ENCODE measurements at regions not wholly inside any gene's neighbourhood (a gene's known extent, or its start where the extent isn't known, plus 50 kb on each side); places are given as distances from the start of the nearest gene placed in this dataset.

DNA sequence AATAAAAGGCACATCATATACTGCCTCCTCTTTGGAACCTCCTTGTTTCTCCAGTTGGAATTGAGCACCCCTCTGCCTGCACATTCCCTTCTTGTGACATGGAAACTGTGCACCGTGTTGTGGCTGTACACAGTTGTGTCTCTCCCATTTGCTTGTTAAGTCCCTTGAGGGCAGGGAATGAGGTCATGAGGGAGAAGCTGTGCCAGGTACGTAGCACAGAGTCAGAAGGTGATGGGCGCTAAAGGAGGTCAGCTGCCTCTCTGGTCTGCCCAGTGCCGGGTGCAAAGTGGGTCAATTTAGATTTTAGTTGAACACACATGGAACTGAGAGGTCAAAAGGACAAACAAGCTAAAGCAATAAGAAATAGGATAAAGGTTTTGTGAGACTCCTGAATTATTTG lies 124.4 kb downstream of the FAM43A start:
- TF ChIP-seq TAF1 (IDR thresholded peaks at IDR 0.05; ENCODE audit: low read depth, low read length) (no peak), POLR2AphosphoS5 (IDR thresholded peaks at IDR 0.05; ENCODE audit: low read depth, low read length) (no peak)
- DNase-seq (ENCODE audit: insufficient read length, low spot score) (no peak), FAIRE-seq (no peak)

GRCh38 chr3:194811118-194811517 lies 125.4 kb downstream of the FAM43A start:
- FAIRE-seq (no peak), DNase-seq (ENCODE audit: insufficient read length, low spot score) (no peak)
- TF ChIP-seq TAF1 (IDR thresholded peaks at IDR 0.05; ENCODE audit: low read depth, low read length) (no peak), SPI1 (IDR thresholded peaks at IDR 0.05; ENCODE audit: low read depth, low read length) (no peak), POLR2AphosphoS5 (IDR thresholded peaks at IDR 0.05; ENCODE audit: low read depth, low read length) (no peak)

DNA sequence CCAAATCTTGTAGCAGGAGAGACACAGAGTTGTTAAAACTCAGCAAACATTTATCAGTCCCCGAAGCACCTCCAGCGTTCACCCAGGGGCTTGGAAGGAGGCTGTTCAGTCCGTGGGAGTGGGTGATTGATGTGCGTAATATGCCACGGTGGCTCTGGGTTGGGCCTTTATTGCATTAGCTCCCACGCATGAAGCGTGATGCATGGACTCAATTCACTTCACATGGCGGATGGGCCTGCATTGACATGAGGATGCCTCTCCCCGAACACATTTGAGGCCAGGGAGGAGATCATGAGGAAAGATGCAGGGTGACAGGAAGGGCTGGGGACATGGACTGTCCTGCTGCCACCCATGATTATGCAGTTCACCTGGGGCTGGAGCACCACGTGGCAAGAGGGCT lies 126.5 kb downstream of the FAM43A start:
- TF ChIP-seq POLR2AphosphoS5 (IDR thresholded peaks at IDR 0.05; ENCODE audit: low read depth, low read length) (no peak), SPI1 (IDR thresholded peaks at IDR 0.05; ENCODE audit: low read depth, low read length) (no peak), POLR2A (IDR thresholded peaks at IDR 0.05; ENCODE audit: low read depth, low read length) (no peak), TAF1 (IDR thresholded peaks at IDR 0.05; ENCODE audit: low read depth, low read length) (no peak), PAX5 (IDR thresholded peaks at IDR 0.05; ENCODE audit: insufficient read depth, low read length, severe bottlenecking) (no peak), POU2F2 (IDR thresholded peaks at IDR 0.05; ENCODE audit: low read depth, low read length) (no peak)
- no peak for FAIRE-seq

GRCh38 chr3:194814878-194815357 lies 129.2 kb downstream of the FAM43A start:
- no peak for FAIRE-seq
- no peak for DNase-seq (ENCODE audit: insufficient read length, low spot score)
- no peak for TF ChIP-seq SPI1 (IDR thresholded peaks at IDR 0.05; ENCODE audit: low read depth, low read length)
- no peak for TF ChIP-seq POLR2AphosphoS5 (IDR thresholded peaks at IDR 0.05; ENCODE audit: low read depth, low read length)
- no peak for TF ChIP-seq PAX5 (IDR thresholded peaks at IDR 0.05; ENCODE audit: insufficient read depth, low read length, severe bottlenecking)
- TF ChIP-seq POLR2A (IDR thresholded peaks at IDR 0.05; ENCODE audit: low read depth, low read length), result no peak
- no peak for TF ChIP-seq POU2F2 (IDR thresholded peaks at IDR 0.05; ENCODE audit: low read depth, low read length)
- TF ChIP-seq TAF1 (IDR thresholded peaks at IDR 0.05; ENCODE audit: low read depth, low read length), result no peak

More for the DNA sequence above, 126.5 kb downstream of the FAM43A start:
- DNase-seq (ENCODE audit: insufficient read length, low spot score), result no peak

DNA sequence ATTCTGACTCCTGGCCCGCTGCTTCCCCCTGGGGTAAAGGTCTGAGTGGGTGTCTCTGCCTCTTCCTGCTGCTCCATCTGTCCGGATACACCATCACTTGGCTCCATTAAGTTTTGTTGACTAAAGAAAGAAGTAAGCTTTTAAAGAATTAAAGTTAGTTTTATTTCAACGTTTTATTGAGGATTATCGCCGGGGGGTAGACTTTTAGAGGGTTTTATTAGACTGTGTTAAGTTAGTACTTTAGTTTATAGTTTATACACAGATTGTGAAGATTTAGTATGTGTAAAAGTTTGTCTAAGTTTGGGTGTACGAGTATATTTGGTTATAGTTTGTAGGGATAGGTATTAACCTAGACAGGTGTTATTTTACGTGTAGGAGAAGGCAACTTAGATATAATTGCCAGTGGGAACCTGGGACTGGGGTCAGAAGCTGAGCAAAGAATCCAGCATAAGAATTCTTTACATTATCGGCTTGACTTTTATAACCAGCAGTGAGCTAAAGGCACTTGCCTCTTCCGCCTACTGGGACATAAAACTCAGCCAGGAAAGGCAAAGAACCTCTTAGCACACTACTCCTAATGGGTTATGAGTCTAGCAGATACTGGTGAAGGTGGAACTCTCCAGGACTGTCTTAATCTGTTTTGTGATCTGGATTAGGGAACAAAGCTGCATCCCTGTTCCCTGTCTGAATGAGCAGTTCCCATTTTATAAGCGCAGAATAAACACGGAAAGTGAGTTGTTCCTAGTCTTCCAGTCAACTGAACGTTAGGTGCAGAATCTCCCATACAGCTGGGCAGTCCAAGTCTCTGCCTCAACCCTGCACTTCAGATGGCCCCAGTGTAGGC lies 131.3 kb downstream of the FAM43A start:
- DNase-seq (ENCODE audit: insufficient read length, low spot score) (no peak), FAIRE-seq (no peak)
- TF ChIP-seq POLR2A (IDR thresholded peaks at IDR 0.05; ENCODE audit: low read depth, low read length) (no peak), POLR2AphosphoS5 (IDR thresholded peaks at IDR 0.05; ENCODE audit: low read depth, low read length) (no peak), TAF1 (IDR thresholded peaks at IDR 0.05; ENCODE audit: low read depth, low read length) (no peak), SPI1 (IDR thresholded peaks at IDR 0.05; ENCODE audit: low read depth, low read length) (no peak), POU2F2 (IDR thresholded peaks at IDR 0.05; ENCODE audit: low read depth, low read length) (no peak), PAX5 (IDR thresholded peaks at IDR 0.05; ENCODE audit: insufficient read depth, low read length, severe bottlenecking) (no peak)

DNA sequence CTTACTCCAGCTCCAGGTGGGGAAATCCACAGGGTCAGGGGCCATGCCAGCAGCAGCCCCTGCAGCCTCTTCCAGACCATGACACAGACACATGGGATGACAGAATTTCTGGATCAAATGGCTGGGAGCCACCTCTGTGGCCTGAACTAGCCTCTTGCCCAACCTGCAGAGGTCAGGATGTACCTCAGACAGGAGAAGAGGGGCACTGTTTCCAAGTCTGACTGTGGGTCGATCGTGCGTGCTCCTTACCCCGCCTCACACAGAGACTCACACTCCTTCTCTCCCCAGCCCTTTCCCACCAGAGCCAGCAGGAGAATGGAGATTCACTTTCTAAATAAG lies 131.9 kb downstream of the FAM43A start:
- TF ChIP-seq PAX5 (IDR thresholded peaks at IDR 0.05; ENCODE audit: insufficient read depth, low read length, severe bottlenecking), result no peak
- no peak for FAIRE-seq
- DNase-seq (ENCODE audit: insufficient read length, low spot score), result no peak

DNA sequence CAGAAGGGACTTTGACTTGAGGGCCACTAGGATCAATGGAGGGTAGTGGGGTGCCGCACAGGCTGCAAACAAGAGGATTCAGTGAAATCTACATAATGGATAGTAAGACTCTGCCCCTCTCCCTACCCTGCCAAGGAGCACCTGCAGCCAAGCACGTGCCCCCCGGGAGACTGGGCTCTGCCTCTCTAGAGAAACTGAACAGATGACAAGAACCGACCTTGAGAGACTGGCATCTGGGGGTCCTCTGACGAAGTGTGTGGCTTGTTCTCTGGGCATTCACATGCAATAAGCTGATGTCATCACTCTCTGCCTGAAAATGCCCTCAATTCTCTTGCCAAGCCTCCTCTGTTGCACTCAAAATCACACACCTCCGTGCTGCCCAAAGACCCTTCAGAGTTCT lies 132.3 kb downstream of the FAM43A start:
- no peak for FAIRE-seq
- no peak for DNase-seq (ENCODE audit: insufficient read length, low spot score)
- TF ChIP-seq TAF1 (IDR thresholded peaks at IDR 0.05; ENCODE audit: low read depth, low read length) (no peak), POLR2AphosphoS5 (IDR thresholded peaks at IDR 0.05; ENCODE audit: low read depth, low read length) (no peak), SPI1 (IDR thresholded peaks at IDR 0.05; ENCODE audit: low read depth, low read length) (no peak), POLR2A (IDR thresholded peaks at IDR 0.05; ENCODE audit: low read depth, low read length) (no peak), PAX5 (IDR thresholded peaks at IDR 0.05; ENCODE audit: insufficient read depth, low read length, severe bottlenecking) (no peak), POU2F2 (IDR thresholded peaks at IDR 0.05; ENCODE audit: low read depth, low read length) (no peak)

GRCh38 chr3:194824100-194824499 lies 138.4 kb downstream of the FAM43A start:
- FAIRE-seq, result no peak
- no peak for DNase-seq (ENCODE audit: insufficient read length, low spot score)

DNA sequence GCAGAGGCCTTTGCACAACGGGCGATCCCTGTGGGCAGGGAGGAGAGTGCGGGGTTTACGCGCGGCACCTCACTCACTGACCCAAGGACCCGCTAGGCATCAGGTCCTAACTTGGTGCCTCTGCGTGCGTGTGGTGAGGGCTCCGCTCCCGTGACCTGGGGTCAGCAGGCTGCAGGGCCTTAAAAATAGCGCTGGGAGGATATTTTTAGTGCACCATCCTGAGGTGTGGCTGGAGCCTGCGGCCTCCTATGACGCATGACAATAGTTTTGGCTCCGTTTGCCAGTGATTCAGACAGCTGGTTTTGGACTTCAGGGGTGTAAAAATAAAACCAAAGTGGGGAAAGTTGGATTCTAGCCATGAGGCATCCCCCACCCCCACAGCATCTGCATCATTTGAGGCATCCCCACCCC lies 139.0 kb downstream of the FAM43A start:
- DNase-seq (ENCODE audit: insufficient read length, low spot score), result no peak
- TF ChIP-seq PAX5 (IDR thresholded peaks at IDR 0.05; ENCODE audit: insufficient read depth, low read length, severe bottlenecking) (no peak), POU2F2 (IDR thresholded peaks at IDR 0.05; ENCODE audit: low read depth, low read length) (no peak), SPI1 (IDR thresholded peaks at IDR 0.05; ENCODE audit: low read depth, low read length) (no peak), POLR2AphosphoS5 (IDR thresholded peaks at IDR 0.05; ENCODE audit: low read depth, low read length) (no peak), TAF1 (IDR thresholded peaks at IDR 0.05; ENCODE audit: low read depth, low read length) (no peak)
- FAIRE-seq, result no peak

More at GRCh38 chr3:194824100-194824499, 138.4 kb downstream of the FAM43A start:
- TF ChIP-seq PAX5 (IDR thresholded peaks at IDR 0.05; ENCODE audit: insufficient read depth, low read length, severe bottlenecking) (no peak), POU2F2 (IDR thresholded peaks at IDR 0.05; ENCODE audit: low read depth, low read length) (no peak), TAF1 (IDR thresholded peaks at IDR 0.05; ENCODE audit: low read depth, low read length) (no peak), POLR2AphosphoS5 (IDR thresholded peaks at IDR 0.05; ENCODE audit: low read depth, low read length) (no peak), SPI1 (IDR thresholded peaks at IDR 0.05; ENCODE audit: low read depth, low read length) (no peak), POLR2A (IDR thresholded peaks at IDR 0.05; ENCODE audit: low read depth, low read length) (no peak)

- TF ChIP-seq POLR2A (IDR thresholded peaks at IDR 0.05; ENCODE audit: low read depth, low read length), result no peak
- TF ChIP-seq SPI1 (IDR thresholded peaks at IDR 0.05; ENCODE audit: low read depth, low read length), result no peak
- TF ChIP-seq POU2F2 (IDR thresholded peaks at IDR 0.05; ENCODE audit: low read depth, low read length), result no peak
- no peak for TF ChIP-seq TAF1 (IDR thresholded peaks at IDR 0.05; ENCODE audit: low read depth, low read length)
- no peak for TF ChIP-seq PAX5 (IDR thresholded peaks at IDR 0.05; ENCODE audit: insufficient read depth, low read length, severe bottlenecking)
- TF ChIP-seq POLR2AphosphoS5 (IDR thresholded peaks at IDR 0.05; ENCODE audit: low read depth, low read length), result no peak
- DNase-seq (ENCODE audit: insufficient read length, low spot score) (no peak), FAIRE-seq (no peak)
Measured at GRCh38 chr3:194826594-194826993, 140.9 kb downstream of the FAM43A start.

Data from GM12891 (cell line).